Adrenal gland (tissue), 5 donors: ENCODE measurements at regions not wholly inside any gene's neighbourhood (a gene's known extent, or its start where the extent isn't known, plus 50 kb on each side); places are given as distances from the start of the nearest gene placed in this dataset.

Source experiments
- POLR2A ChIP-seq, 2 donors: fragments of 450-650 bp; IDR thresholded peaks; one replicate each; pipeline ENCODE4 v1.6.1; 2017; ENCODE audit warnings: antibody characterized with exemption in 2 of 2, mild to moderate bottlenecking in 2 of 2, moderate library complexity in 1 of 2
- TF ChIP-seq, protein P1 (sequence below), 6 experiments: fragments of 450-650 bp in 4 of 6; fragments of 200-600 bp in 2 of 6; sonication (generic) in 1 of 6; IDR thresholded peaks; 1 replicate in 5 of 6; 2 replicates in 1 of 6; pipeline versions ENCODE4 v1.5.1 to v1.8.0; 2016 to 2021; ENCODE audit warnings: antibody characterized with exemption in 6 of 6, mild to moderate bottlenecking in 2 of 6, moderate library complexity in 1 of 6
- donor health status: DM: no; HTN: no; CAD: no.

- TF ChIP-seq, protein P1, sequence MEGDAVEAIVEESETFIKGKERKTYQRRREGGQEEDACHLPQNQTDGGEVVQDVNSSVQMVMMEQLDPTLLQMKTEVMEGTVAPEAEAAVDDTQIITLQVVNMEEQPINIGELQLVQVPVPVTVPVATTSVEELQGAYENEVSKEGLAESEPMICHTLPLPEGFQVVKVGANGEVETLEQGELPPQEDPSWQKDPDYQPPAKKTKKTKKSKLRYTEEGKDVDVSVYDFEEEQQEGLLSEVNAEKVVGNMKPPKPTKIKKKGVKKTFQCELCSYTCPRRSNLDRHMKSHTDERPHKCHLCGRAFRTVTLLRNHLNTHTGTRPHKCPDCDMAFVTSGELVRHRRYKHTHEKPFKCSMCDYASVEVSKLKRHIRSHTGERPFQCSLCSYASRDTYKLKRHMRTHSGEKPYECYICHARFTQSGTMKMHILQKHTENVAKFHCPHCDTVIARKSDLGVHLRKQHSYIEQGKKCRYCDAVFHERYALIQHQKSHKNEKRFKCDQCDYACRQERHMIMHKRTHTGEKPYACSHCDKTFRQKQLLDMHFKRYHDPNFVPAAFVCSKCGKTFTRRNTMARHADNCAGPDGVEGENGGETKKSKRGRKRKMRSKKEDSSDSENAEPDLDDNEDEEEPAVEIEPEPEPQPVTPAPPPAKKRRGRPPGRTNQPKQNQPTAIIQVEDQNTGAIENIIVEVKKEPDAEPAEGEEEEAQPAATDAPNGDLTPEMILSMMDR (IDR thresholded peaks at IDR 0.05) = no peak
- TF ChIP-seq POLR2A (IDR thresholded peaks at IDR 0.05) = no peak
Observed at GRCh38 chr3:72174040-72174439, 389.1 kb upstream of the PROK2 start.
